Endothelial cell of umbilical vein (primary cell): ENCODE measurements at regions not wholly inside any gene's neighbourhood (a gene's known extent, or its start where the extent isn't known, plus 50 kb on each side); places are given as distances from the start of the nearest gene placed in this dataset.
"Not testable (repeated sequence)": the region's sequence is repeated elsewhere in the genome, so short reads cannot be mapped to it uniquely, and the experiment has no call there.

Experiments
- EZH2 ChIP-seq: IDR thresholded peaks from 2 replicates; pipeline ENCODE4 v1.6.1; 2012; ENCODE audit warnings: borderline replicate concordance, low read depth, mild to moderate bottlenecking, moderate library complexity, low read length, inconsistent platforms; ENCODE audit not compliant: severe bottlenecking
- FOS ChIP-seq: IDR thresholded peaks from 2 replicates; pipeline ENCODE4 v1.6.1; 2011; ENCODE audit warnings: mild to moderate bottlenecking, low read length, moderate library complexity, borderline replicate concordance; ENCODE audit not compliant: insufficient read depth
- MYC ChIP-seq: IDR thresholded peaks from one replicate; pipeline ENCODE4 v1.6.1; 2011; ENCODE audit warnings: mild to moderate bottlenecking, low read depth, low read length
- POLR2A ChIP-seq: IDR thresholded peaks from 2 replicates; pipeline ENCODE4 v1.6.1; 2012; ENCODE audit warnings: low read depth, mild to moderate bottlenecking, control low read depth, low read length
- POLR2AphosphoS5 ChIP-seq: IDR thresholded peaks from 2 replicates; pipeline ENCODE4 v1.6.1; 2012; ENCODE audit warnings: low read depth, mild to moderate bottlenecking, control low read depth, low read length, moderate library complexity; ENCODE audit not compliant: insufficient read depth
- TF ChIP-seq, protein P1 (sequence below), 2 donors: IDR thresholded peaks; 1 replicate in 1 of 2; 2 replicates in 1 of 2; pipeline ENCODE4 v1.5.1; 2011; ENCODE audit warnings: low read length in 2 of 2, mild to moderate bottlenecking in 2 of 2, moderate library complexity in 2 of 2, control low read depth in 1 of 2, inconsistent platforms in 1 of 2, low read depth in 1 of 2; ENCODE audit not compliant: insufficient read depth in 1 of 2; ENCODE audit errors: extremely low read depth in 1 of 2
- TF ChIP-seq, protein P2 (sequence below): IDR thresholded peaks from 2 replicates; pipeline ENCODE4 v1.6.1; 2011; ENCODE audit not compliant: insufficient read depth, insufficient read length

DNA sequence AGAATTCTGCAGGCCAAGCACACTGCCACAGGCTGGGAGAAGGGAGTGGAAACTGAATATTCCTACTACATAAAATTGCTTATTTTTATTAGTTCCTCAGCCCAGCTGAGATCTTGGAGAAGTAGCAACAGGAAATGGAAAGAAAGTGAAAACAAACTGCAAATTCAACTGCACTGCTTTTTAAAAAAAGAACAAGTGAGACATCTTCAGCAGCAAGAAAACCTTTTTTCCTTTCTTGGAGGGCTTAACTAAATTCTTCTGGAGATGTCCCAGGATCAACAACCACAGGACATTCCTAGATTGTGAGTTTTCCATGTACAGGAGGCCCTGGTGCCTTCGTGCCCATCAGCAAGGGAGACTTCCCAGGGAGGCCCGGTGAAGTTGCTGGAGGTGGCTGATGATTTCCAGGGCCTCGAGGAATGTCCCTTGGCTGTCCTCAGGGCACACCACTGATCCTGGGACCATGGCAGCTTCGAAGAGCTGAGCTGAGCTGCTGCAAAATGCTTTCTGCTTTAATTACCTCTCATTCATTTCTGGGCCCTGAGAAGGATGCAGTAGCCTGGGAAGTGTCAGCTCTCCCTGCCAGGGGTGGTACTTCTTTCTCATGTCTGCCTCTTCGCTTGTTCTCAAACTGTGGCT is 275.5 kb upstream of the FRG2C start:
- TF ChIP-seq, protein P1, sequence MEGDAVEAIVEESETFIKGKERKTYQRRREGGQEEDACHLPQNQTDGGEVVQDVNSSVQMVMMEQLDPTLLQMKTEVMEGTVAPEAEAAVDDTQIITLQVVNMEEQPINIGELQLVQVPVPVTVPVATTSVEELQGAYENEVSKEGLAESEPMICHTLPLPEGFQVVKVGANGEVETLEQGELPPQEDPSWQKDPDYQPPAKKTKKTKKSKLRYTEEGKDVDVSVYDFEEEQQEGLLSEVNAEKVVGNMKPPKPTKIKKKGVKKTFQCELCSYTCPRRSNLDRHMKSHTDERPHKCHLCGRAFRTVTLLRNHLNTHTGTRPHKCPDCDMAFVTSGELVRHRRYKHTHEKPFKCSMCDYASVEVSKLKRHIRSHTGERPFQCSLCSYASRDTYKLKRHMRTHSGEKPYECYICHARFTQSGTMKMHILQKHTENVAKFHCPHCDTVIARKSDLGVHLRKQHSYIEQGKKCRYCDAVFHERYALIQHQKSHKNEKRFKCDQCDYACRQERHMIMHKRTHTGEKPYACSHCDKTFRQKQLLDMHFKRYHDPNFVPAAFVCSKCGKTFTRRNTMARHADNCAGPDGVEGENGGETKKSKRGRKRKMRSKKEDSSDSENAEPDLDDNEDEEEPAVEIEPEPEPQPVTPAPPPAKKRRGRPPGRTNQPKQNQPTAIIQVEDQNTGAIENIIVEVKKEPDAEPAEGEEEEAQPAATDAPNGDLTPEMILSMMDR (IDR thresholded peaks at IDR 0.05; ENCODE audit: extremely low read depth in 1 of 2, insufficient read depth in 1 of 2, low read depth in 1 of 2, low read length in 2 of 2): not testable (repeated sequence)
- TF ChIP-seq, protein P2, sequence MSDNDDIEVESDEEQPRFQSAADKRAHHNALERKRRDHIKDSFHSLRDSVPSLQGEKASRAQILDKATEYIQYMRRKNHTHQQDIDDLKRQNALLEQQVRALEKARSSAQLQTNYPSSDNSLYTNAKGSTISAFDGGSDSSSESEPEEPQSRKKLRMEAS: not testable (repeated sequence)
- TF ChIP-seq POLR2A, EZH2, FOS, POLR2AphosphoS5, MYC: not testable (repeated sequence)
